PC-3 (cell line): ENCODE measurements at regions not wholly inside any gene's neighbourhood (a gene's known extent, or its start where the extent isn't known, plus 50 kb on each side); places are given as distances from the start of the nearest gene placed in this dataset.

Experiments
- CTCF ChIP-seq: fragments of 300-600 bp; sonication (generic); conservative IDR thresholded peaks from 2 replicates; pipeline ENCODE4 v1.5.1; 2017; ENCODE audit warnings: antibody characterized with exemption, low read depth, mild to moderate bottlenecking, low read length
- EZH2 ChIP-seq: fragments of 300-600 bp; sonication (generic); IDR thresholded peaks from one replicate; pipeline ENCODE4 v1.6.1; 2017; ENCODE audit warnings: antibody characterized with exemption, mild to moderate bottlenecking, low read length; ENCODE audit not compliant: unreplicated experiment

DNA sequence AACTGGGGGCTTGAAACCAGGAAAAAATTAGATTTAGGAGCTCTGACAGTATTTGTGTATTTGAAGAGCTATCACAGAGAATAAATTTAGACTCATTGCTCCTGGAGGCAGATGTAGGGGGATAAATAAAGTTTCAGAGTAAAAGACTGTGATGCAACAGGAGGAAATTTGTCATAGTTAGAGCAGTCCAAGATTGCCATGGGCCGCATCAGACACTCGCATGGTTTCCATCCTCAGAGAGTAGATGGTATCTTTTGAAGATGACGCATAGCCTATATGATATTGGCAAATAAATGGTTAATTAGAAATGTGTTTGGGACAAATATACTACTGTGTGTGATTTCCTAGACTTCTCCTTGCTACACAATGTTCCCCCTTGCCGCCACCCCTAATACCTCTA is 170.5 kb downstream of the FTCDNL1 start:
- TF ChIP-seq EZH2 (no peak), CTCF (no peak)
